ENCODE measurements at regions not wholly inside any gene's neighbourhood (a gene's known extent, or its start where the extent isn't known, plus 50 kb on each side); places are given as distances from the start of the nearest gene placed in this dataset.

DNA sequence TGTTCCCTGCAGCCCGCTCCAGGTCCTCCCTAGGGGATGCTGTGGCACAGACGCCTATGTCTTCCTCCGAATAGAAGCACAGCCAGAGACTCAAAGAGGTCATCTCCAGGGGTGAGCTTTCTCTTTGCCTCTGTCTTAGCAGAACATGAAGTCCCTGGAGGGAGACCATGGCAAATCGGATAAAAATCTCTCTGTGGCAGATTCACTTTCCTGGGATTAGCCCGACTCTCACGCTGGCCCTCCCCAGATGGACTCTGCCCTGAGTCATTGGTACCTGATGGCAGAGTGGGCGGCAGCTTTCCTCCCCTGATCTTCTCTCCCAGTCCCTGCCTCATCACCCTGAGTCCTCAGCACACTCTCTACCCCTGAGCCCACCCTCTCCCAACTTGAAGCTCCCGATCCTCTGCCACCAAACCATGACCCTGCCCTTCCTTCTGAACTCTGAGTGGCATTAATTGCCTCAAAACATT lies 58.0 kb upstream of the CCDC167 start:
- intact Hi-C loops (cut with DNase I, micrococcal nuclease): no loop called here
- no peaks in the 10 kb centered on the region for H3K9me3 Mint-ChIP-seq
- no peak overlapping the region for H3K27ac Mint-ChIP-seq
- no peaks in the 10 kb centered on the region for H3K27me3 Mint-ChIP-seq
- Histone ChIP-seq H3K4me1 (ENCODE audit: insufficient read depth, low read length) (peaks cover 30% of the 10 kb centered on the region), H3K36me3 (ENCODE audit: insufficient read depth, low read length) (no peaks in the 10 kb centered on the region), H3K4me3 (ENCODE audit: low read length) (no peak overlapping the region), H3K9me3 (ENCODE audit: control insufficient read depth in 1 of 2, insufficient read depth in 1 of 2, low read length in 2 of 2) (no peaks in the 10 kb centered on the region), H3K27ac (ENCODE audit: low read depth in 1 of 2, low read length in 2 of 2) (no peak overlapping the region), H3K27me3 (ENCODE audit: control insufficient read depth in 1 of 2, insufficient read depth in 2 of 2, low read length in 2 of 2) (no peaks in the 10 kb centered on the region)
- ChIA-PET POLR2A (no interaction called here), CTCF (no interaction called here)
- TF ChIP-seq, protein P1, sequence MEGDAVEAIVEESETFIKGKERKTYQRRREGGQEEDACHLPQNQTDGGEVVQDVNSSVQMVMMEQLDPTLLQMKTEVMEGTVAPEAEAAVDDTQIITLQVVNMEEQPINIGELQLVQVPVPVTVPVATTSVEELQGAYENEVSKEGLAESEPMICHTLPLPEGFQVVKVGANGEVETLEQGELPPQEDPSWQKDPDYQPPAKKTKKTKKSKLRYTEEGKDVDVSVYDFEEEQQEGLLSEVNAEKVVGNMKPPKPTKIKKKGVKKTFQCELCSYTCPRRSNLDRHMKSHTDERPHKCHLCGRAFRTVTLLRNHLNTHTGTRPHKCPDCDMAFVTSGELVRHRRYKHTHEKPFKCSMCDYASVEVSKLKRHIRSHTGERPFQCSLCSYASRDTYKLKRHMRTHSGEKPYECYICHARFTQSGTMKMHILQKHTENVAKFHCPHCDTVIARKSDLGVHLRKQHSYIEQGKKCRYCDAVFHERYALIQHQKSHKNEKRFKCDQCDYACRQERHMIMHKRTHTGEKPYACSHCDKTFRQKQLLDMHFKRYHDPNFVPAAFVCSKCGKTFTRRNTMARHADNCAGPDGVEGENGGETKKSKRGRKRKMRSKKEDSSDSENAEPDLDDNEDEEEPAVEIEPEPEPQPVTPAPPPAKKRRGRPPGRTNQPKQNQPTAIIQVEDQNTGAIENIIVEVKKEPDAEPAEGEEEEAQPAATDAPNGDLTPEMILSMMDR (IDR thresholded peaks at IDR 0.05): no peak
- no peaks in the 10 kb centered on the region for H3K36me3 Mint-ChIP-seq (ENCODE audit: low read depth)
- H3K4me3 Mint-ChIP-seq: no peak overlapping the region
- ATAC-seq (ENCODE audit: poor library complexity) (no peak), DNase-seq (no peak)
- H3K4me1 Mint-ChIP-seq (ENCODE audit: low read depth): peaks cover 45% of the 10 kb centered on the region

- TF ChIP-seq, protein P1 (IDR thresholded peaks at IDR 0.05): no peak
- no peak overlapping the region for H3K27ac ChIP-seq (ENCODE audit: low read depth in 1 of 2, low read length in 2 of 2)
- H3K4me3 ChIP-seq (ENCODE audit: low read length): no peak overlapping the region
- H3K4me1 ChIP-seq (ENCODE audit: insufficient read depth, low read length): peaks cover 32% of the 10 kb centered on the region
- DNase-seq (no peak), ATAC-seq (ENCODE audit: poor library complexity) (no peak)
- intact Hi-C loops (cut with DNase I, micrococcal nuclease): no loop called here
- H3K9me3 ChIP-seq (ENCODE audit: control insufficient read depth in 1 of 2, insufficient read depth in 1 of 2, low read length in 2 of 2): no peaks in the 10 kb centered on the region
- ChIA-PET POLR2A (no interaction called here), CTCF (no interaction called here)
- no peaks in the 10 kb centered on the region for H3K27me3 Mint-ChIP-seq
- no peaks in the 10 kb centered on the region for H3K27me3 ChIP-seq (ENCODE audit: control insufficient read depth in 1 of 2, insufficient read depth in 2 of 2, low read length in 2 of 2)
- peaks cover 45% of the 10 kb centered on the region for H3K4me1 Mint-ChIP-seq (ENCODE audit: low read depth)
- no peaks in the 10 kb centered on the region for H3K9me3 Mint-ChIP-seq
- no peaks in the 10 kb centered on the region for H3K36me3 Mint-ChIP-seq (ENCODE audit: low read depth)
- H3K36me3 ChIP-seq (ENCODE audit: insufficient read depth, low read length): no peaks in the 10 kb centered on the region
- H3K4me3 Mint-ChIP-seq: no peak overlapping the region
- H3K27ac Mint-ChIP-seq: no peak overlapping the region
Measured at GRCh38 chr6:37556881-37557644, 57.4 kb upstream of the CCDC167 start.

- POLR2A ChIA-PET: interaction anchor here (0.9 kb wide), 1 partner anchor 123 kb away, joined by 3 read pairs; the partner anchor contains the start of gene CMTR1
Measured at GRCh38 chr6:37555040-37555781, 55.5 kb upstream of the CCDC167 start.

More at GRCh38 chr6:37555040-37555781, 55.5 kb upstream of the CCDC167 start:
- Histone ChIP-seq H3K4me3 (ENCODE audit: low read length) (no peak overlapping the region), H3K9me3 (ENCODE audit: control insufficient read depth in 1 of 2, insufficient read depth in 1 of 2, low read length in 2 of 2) (no peaks in the 10 kb centered on the region), H3K27me3 (ENCODE audit: control insufficient read depth in 1 of 2, insufficient read depth in 2 of 2, low read length in 2 of 2) (no peaks in the 10 kb centered on the region), H3K36me3 (ENCODE audit: insufficient read depth, low read length) (no peaks in the 10 kb centered on the region), H3K27ac (ENCODE audit: low read depth in 1 of 2, low read length in 2 of 2) (no peak overlapping the region), H3K4me1 (ENCODE audit: insufficient read depth, low read length) (peaks cover 30% of the 10 kb centered on the region)
- Mint-ChIP-seq H3K9me3 (no peaks in the 10 kb centered on the region), H3K36me3 (ENCODE audit: low read depth) (no peaks in the 10 kb centered on the region), H3K4me3 (no peak overlapping the region), H3K27me3 (no peaks in the 10 kb centered on the region), H3K27ac (no peak overlapping the region), H3K4me1 (ENCODE audit: low read depth) (peaks cover 34% of the 10 kb centered on the region)
- TF ChIP-seq, protein P1 (IDR thresholded peaks at IDR 0.05): no peak
- DNase-seq: no peak
- intact Hi-C loops (cut with DNase I, micrococcal nuclease): no loop called here
- no peak for ATAC-seq (ENCODE audit: poor library complexity)
- CTCF ChIA-PET: interaction anchor here (1.0 kb wide), 1 partner anchor 39 kb away, joined by 4 read pairs; no protein-coding TSS in a partner anchor
